H9 (cell line): ENCODE measurements at regions not wholly inside any gene's neighbourhood (a gene's known extent, or its start where the extent isn't known, plus 50 kb on each side); places are given as distances from the start of the nearest gene placed in this dataset.

Source experiments
- DNase-seq: peaks from one replicate; pipeline ENCODE4 v3.0.0-alpha.2; 2017
- H2AFZ ChIP-seq: one replicate; pipeline ENCODE4 v1.6.1; 2013; ENCODE audit warnings: mild to moderate bottlenecking, low read length, control low read depth, moderate library complexity
- H2AK5ac ChIP-seq: 2 replicates; pipeline ENCODE4 v1.6.1; 2013; ENCODE audit warnings: low read length, control low read depth, mixed read lengths; ENCODE audit not compliant: insufficient read length
- H2BK120ac ChIP-seq: one replicate; pipeline ENCODE4 v1.6.1; 2013; ENCODE audit warnings: low read depth, mild to moderate bottlenecking, low read length, control low read depth, inconsistent platforms; ENCODE audit not compliant: poor library complexity, severe bottlenecking
- H2BK12ac ChIP-seq: 2 replicates; pipeline ENCODE4 v1.6.1; 2013; ENCODE audit warnings: low read length, control low read depth, mixed read lengths, low read depth; ENCODE audit not compliant: insufficient read length
- H2BK15ac ChIP-seq: 2 replicates; pipeline ENCODE4 v1.6.1; 2013; ENCODE audit warnings: low read depth, low read length, control low read depth
- H2BK20ac ChIP-seq: one replicate; pipeline ENCODE4 v1.6.1; 2013; ENCODE audit warnings: low read depth, mild to moderate bottlenecking, low read length, control low read depth, inconsistent platforms; ENCODE audit not compliant: poor library complexity, severe bottlenecking
- H2BK5ac ChIP-seq: 2 replicates; pipeline ENCODE4 v1.6.1; 2013; ENCODE audit warnings: low read length, control low read depth, mixed read lengths; ENCODE audit not compliant: insufficient read length
- H3K14ac ChIP-seq: 2 replicates; pipeline ENCODE4 v1.6.1; 2013; ENCODE audit warnings: low read length, control low read depth; ENCODE audit not compliant: insufficient read depth
- H3K18ac ChIP-seq: 2 replicates; pipeline ENCODE4 v1.6.1; 2013; ENCODE audit warnings: low read depth, mild to moderate bottlenecking, mixed read lengths, low read length, control low read depth; ENCODE audit not compliant: insufficient read length
- H3K23ac ChIP-seq: 2 replicates; pipeline ENCODE4 v1.6.1; 2013; ENCODE audit warnings: low read length, control low read depth, mixed read lengths, low read depth; ENCODE audit not compliant: insufficient read length
- H3K23me2 ChIP-seq: 2 replicates; pipeline ENCODE4 v1.6.1; 2013; ENCODE audit warnings: low read depth, mild to moderate bottlenecking, mixed read lengths, low read length, control low read depth; ENCODE audit not compliant: insufficient read length, poor library complexity, severe bottlenecking
- H3K27ac ChIP-seq: 2 replicates; pipeline ENCODE4 v1.5.1; 2013; ENCODE audit warnings: low read length, control low read depth, mixed read lengths, low read depth; ENCODE audit not compliant: insufficient read length
- H3K27me3 ChIP-seq: 2 replicates; pipeline ENCODE4 v1.6.1; 2013; ENCODE audit warnings: low read length, control low read depth, inconsistent platforms; ENCODE audit not compliant: insufficient read depth
- H3K4ac ChIP-seq: 2 replicates; pipeline ENCODE4 v1.6.1; 2013; ENCODE audit warnings: low read depth, mild to moderate bottlenecking, control low read depth, inconsistent platforms, low read length, moderate library complexity
- H3K4me1 ChIP-seq: 2 replicates; pipeline ENCODE4 v1.6.1; 2013; ENCODE audit warnings: low read length, control low read depth, inconsistent platforms; ENCODE audit not compliant: insufficient read depth
- H3K4me2 ChIP-seq: 2 replicates; pipeline ENCODE4 v1.6.1; 2013; ENCODE audit warnings: low read length, control low read depth, mixed read lengths; ENCODE audit not compliant: insufficient read length, insufficient read depth
- H3K56ac ChIP-seq: 2 replicates; pipeline ENCODE4 v1.6.1; 2013; ENCODE audit warnings: low read depth, mild to moderate bottlenecking, mixed read lengths, low read length, control low read depth; ENCODE audit not compliant: insufficient read length
- H3K79me1 ChIP-seq: 2 replicates; pipeline ENCODE4 v1.6.1; 2013; ENCODE audit warnings: low read depth, mild to moderate bottlenecking, moderate library complexity, low read length, control low read depth, inconsistent platforms; ENCODE audit not compliant: insufficient read depth, poor library complexity, severe bottlenecking
- H3K79me2 ChIP-seq: 2 replicates; pipeline ENCODE4 v1.6.1; 2013; ENCODE audit warnings: low read length, control low read depth, inconsistent platforms; ENCODE audit not compliant: insufficient read depth
- H3K9ac ChIP-seq: 2 replicates; pipeline ENCODE4 v1.6.1; 2013; ENCODE audit warnings: low read length, control low read depth, mixed read lengths; ENCODE audit not compliant: insufficient read length; ENCODE audit errors: extremely low read depth
- H3K9me3 ChIP-seq: one replicate; pipeline ENCODE4 v1.6.1; 2013; ENCODE audit warnings: low read depth, low read length, inconsistent platforms; ENCODE audit not compliant: control insufficient read depth
- H3T11ph ChIP-seq: one replicate; pipeline ENCODE4 v1.6.1; 2013; ENCODE audit warnings: mild to moderate bottlenecking, low read length, control low read depth, inconsistent platforms
- H4K20me1 ChIP-seq: one replicate; pipeline ENCODE4 v1.6.1; 2013; ENCODE audit not compliant: control insufficient read depth, insufficient read length, insufficient read depth
- H4K5ac ChIP-seq: 2 replicates; pipeline ENCODE4 v1.6.1; 2013; ENCODE audit warnings: low read depth, mild to moderate bottlenecking, mixed read lengths, low read length, control low read depth; ENCODE audit not compliant: insufficient read length
- H4K8ac ChIP-seq: replicated peaks from 2 replicates; pipeline ENCODE4 v1.6.1; 2013; ENCODE audit warnings: low read length, control low read depth, mixed read lengths, low read depth; ENCODE audit not compliant: insufficient read length
- H4K91ac ChIP-seq: 2 replicates; pipeline ENCODE4 v1.6.1; 2013; ENCODE audit warnings: low read depth, mild to moderate bottlenecking, moderate library complexity, mixed read lengths, low read length, control low read depth; ENCODE audit not compliant: insufficient read length
- H3K27ac Mint-ChIP-seq, 3 experiments: 2 replicates in 2 of 3; 3 replicates in 1 of 3; pipeline ENCODE4 v1.8.0; 2020 to 2021; ENCODE audit warnings: mixed read lengths in 3 of 3, mild to moderate bottlenecking in 1 of 3, moderate library complexity in 1 of 3
- H3K27me3 Mint-ChIP-seq: 2 replicates; pipeline ENCODE4 v1.8.0; 2021; ENCODE audit warnings: low read depth, mild to moderate bottlenecking, moderate library complexity, mixed read lengths
- H3K36me3 Mint-ChIP-seq, 3 experiments: 2 replicates in 2 of 3; 3 replicates in 1 of 3; pipeline ENCODE4 v1.8.0; 2020 to 2021; ENCODE audit warnings: low read depth in 3 of 3, mixed read lengths in 3 of 3; ENCODE audit not compliant: insufficient read depth in 1 of 3
- H3K4me1 Mint-ChIP-seq, 2 experiments: 2 replicates each; pipeline ENCODE4 v1.8.0; 2020; ENCODE audit warnings: mixed read lengths in 2 of 2
- H3K4me3 Mint-ChIP-seq, 2 experiments: 2 replicates in 1 of 2; 3 replicates in 1 of 2; pipeline ENCODE4 v1.8.0; 2020 to 2021; ENCODE audit warnings: mild to moderate bottlenecking in 2 of 2, mixed read lengths in 2 of 2, moderate library complexity in 1 of 2
- H3K9me3 Mint-ChIP-seq, 2 experiments: 2 replicates in 1 of 2; 3 replicates in 1 of 2; pipeline ENCODE4 v1.8.0; 2020; ENCODE audit warnings: mild to moderate bottlenecking in 2 of 2, mixed read lengths in 2 of 2, moderate library complexity in 1 of 2
- CTCF ChIP-seq: fragments of 200-600 bp; sonication (generic); conservative IDR thresholded peaks from 3 replicates; pipeline ENCODE4 v1.8.0; 2021; ENCODE audit warnings: antibody characterized with exemption, mild to moderate bottlenecking
- WGBS: extraction: QIAGEN DNeasy Blood & Tissue Kit; methylation state at CpG from one replicate; pipeline ENCODE4 v1.1.7; 2013; ENCODE audit warnings: missing lambda C conversion rate, low lambda C conversion rate, mixed read lengths; ENCODE audit not compliant: insufficient read length; ENCODE audit errors: extremely low coverage; 5-methylcytosine and 5-hydroxymethylcytosine counted together

GRCh38 chr9:113772121-113772810 lies 103.8 kb upstream of the ZNF618 start:
- H3K4me1 Mint-ChIP-seq = no peaks in the 10 kb centered on the region
- H2AK5ac ChIP-seq = no peak overlapping the region
- no peak for DNase-seq
- no peak overlapping the region for H3K23ac ChIP-seq
- no peak overlapping the region for H3T11ph ChIP-seq
- no peak overlapping the region for H2BK5ac ChIP-seq
- no CpG with 5 or more reads among the region's 6 CpGs for WGBS
- H3K79me1 ChIP-seq = no peaks in the 10 kb centered on the region
- H3K18ac ChIP-seq = no peak overlapping the region
- peaks cover 32% of the 10 kb centered on the region for H3K27me3 Mint-ChIP-seq
- no peak overlapping the region for H4K8ac ChIP-seq
- TF ChIP-seq CTCF = no peak
- no peak overlapping the region for H2BK15ac ChIP-seq
- no peak overlapping the region for H3K56ac ChIP-seq
- no peak overlapping the region for H2BK20ac ChIP-seq
- H3K36me3 Mint-ChIP-seq = no peaks in the 10 kb centered on the region
- H3K9me3 Mint-ChIP-seq = no peaks in the 10 kb centered on the region
- H2BK120ac ChIP-seq = no peak overlapping the region
- no peaks in the 10 kb centered on the region for H3K23me2 ChIP-seq
- no peak overlapping the region for H3K9ac ChIP-seq
- no peak overlapping the region for H2AFZ ChIP-seq
- H3K4me3 Mint-ChIP-seq = no peak overlapping the region
- H3K4ac ChIP-seq = no peak overlapping the region
- H3K27ac ChIP-seq = no peak overlapping the region
- no peaks in the 10 kb centered on the region for H3K79me2 ChIP-seq
- no peaks in the 10 kb centered on the region for H3K4me1 ChIP-seq
- H3K9me3 ChIP-seq = no peaks in the 10 kb centered on the region
- no peak overlapping the region for H3K27ac Mint-ChIP-seq
- H4K20me1 ChIP-seq = no peaks in the 10 kb centered on the region
- H3K14ac ChIP-seq = no peak overlapping the region
- H2BK12ac ChIP-seq = no peak overlapping the region
- no peaks in the 10 kb centered on the region for H3K27me3 ChIP-seq
- no peak overlapping the region for H3K4me2 ChIP-seq
- H4K5ac ChIP-seq = no peak overlapping the region
- no peak overlapping the region for H4K91ac ChIP-seq
